ENCODE measurements at regions not wholly inside any gene's neighbourhood (a gene's known extent, or its start where the extent isn't known, plus 50 kb on each side); places are given as distances from the start of the nearest gene placed in this dataset.

GRCh38 chr4:137664046-137664387 is 131.7 kb upstream of the PCDH18 start:
- DNase-seq: no peak

DNA sequence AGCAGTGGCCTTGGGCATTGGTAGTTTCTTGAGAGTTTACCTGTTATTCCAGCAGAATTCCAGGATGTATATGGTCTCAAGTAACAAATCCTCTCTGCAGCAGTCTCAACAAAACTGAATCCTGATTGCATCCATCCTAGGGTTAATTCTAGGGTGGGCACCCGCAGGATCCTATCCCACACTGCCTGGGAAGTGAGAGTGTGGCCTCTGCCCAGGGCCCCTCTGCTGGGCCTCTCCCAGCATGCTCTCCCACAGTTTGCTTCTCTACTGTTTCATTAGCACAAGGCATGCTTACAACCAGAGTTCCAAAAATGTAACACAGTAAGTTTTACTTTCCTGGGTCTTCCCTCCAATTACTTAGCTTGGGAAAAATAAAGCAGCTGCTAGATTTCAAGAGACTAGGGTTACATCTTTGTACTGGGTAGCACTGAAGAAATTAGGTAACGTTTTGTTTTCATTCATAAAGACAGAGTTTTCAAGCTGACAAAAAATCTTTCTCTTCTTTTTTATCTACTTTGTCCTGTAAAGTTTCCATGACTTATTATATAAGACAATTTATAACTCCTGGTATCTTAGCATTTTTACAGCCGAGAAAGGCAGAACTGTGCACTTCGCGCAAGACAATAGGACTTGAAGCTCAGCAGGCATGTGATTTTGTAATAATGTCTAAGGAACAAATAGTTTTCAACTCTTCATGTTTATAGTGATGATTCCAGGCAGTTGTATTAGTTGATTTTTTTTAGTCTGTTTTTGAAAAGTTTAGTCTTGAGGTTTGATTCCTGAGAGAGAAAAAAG is 131.2 kb upstream of the PCDH18 start:
- DNase-seq: no peak

- no peak for DNase-seq
These were observed 129.4 kb upstream of the PCDH18 start for GRCh38 chr4:137661693-137662092.

DNA sequence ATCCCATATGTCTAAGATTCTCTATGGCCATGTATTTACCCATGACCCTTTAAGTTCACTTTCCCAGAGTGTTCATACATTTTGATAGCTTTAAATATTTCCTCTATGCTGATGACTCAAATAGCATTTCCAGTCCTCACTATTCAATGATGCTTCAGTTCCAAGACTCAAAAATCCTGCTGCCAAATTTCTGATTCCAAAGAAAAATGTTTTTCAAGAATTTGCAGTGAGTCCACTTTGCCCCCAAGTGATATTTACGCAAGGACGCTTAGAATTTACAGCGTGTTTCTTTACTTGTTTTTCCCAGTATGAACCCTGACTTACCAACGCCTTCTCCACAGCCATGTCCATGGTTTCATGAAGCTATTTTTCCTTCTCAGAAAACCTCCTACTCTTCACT is 127.9 kb upstream of the PCDH18 start:
- no peak for DNase-seq

DNA sequence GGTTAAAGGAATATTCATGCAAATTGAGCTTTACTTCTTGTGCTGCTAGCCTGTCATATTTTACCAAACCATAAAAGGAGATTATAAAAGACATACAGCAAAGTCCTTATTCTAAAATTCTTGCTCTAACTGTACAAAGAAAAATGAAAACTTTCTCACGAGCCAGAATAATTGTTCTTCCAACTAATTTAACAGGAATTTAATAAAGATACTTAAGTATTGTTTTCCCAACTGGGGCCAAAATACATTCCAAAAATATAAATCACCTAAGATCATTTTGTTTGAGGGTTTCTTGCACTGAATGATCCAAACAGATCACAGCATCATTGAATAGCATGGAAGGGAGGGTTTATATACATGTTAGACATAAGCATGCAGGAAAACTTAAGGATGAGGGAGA is 127.1 kb upstream of the PCDH18 start:
- DNase-seq: no peak

- DNase-seq: no peak
These were observed 124.4 kb upstream of the PCDH18 start for GRCh38 chr4:137656661-137657060.

GRCh38 chr4:137655302-137655701 is 123.0 kb upstream of the PCDH18 start:
- no peak for DNase-seq

GRCh38 chr4:137651128-137651527 is 118.8 kb upstream of the PCDH18 start:
- DNase-seq: no peak

DNA sequence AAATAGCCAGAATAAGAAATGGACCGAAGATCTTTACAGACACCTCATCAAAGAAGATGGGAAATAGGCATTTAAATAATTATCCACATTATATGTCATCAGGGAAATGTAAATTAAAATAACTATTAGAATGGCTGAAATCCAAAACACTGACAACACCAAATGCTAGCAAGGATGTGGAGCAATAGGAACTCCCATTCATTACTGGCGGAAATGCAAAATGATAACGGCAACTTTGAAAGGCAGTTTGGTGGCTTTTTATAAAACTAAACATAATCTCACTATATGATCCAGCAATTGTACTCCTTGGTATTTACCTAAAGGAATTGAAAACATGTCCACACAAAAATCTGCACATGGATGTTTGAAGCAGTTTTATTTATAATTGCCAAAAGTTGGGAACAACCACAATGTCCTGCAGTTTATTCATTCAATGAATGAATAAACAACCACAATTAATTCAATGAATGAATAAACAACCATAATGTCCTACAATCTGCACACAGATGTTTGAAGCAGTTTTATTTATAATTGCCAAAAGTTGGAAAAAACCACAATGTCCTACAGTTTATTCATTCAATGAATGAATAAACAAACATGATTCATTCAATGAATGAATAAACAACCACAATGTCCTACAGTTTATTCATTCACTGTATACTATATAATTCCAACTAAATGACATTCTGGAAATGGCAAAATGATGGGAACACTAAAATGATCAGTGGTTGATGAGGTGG is 117.6 kb upstream of the PCDH18 start:
- no peak for DNase-seq

GRCh38 chr4:137648531-137648930 is 116.2 kb upstream of the PCDH18 start:
- no peak for DNase-seq

- DNase-seq: no peak
These were observed 115.1 kb upstream of the PCDH18 start for GRCh38 chr4:137647375-137647774.

- no peak for DNase-seq
These were observed 111.9 kb upstream of the PCDH18 start for GRCh38 chr4:137644201-137644600.

- DNase-seq: no peak
These were observed 109.2 kb upstream of the PCDH18 start for GRCh38 chr4:137641544-137641943.

GRCh38 chr4:137640838-137641158 is 108.5 kb upstream of the PCDH18 start:
- no peak for DNase-seq

DNA sequence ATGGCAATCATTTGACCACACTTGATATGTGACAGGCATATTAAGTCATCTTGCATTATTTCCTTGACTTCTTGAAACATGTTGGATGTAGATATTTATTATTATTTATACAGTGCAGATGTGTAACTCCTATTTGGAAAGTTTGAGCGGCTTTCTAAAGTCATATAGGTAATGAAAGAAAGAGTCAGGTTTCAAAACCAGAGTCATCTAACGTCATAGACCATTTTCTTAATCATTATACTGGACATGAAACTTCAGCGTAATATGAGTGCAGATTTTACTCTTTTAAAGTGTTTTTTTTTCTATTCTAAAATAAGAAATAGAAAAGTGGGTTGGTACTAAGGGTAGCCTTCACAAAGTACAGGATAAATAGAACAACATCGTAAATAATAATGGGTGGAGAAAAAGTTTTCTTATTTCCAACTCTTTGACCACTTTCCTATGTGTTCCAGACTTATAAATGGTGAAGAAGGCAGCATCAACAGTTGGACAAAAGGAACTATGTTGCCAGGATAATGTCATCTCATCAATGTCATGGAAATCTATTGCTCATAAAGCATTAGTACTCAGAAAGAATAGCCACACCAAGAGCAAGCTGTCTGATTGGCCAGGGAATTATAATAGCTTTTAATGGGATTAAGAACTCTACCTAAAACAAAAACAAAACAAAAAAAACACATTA is 108.0 kb upstream of the PCDH18 start:
- no peak for DNase-seq

DNA sequence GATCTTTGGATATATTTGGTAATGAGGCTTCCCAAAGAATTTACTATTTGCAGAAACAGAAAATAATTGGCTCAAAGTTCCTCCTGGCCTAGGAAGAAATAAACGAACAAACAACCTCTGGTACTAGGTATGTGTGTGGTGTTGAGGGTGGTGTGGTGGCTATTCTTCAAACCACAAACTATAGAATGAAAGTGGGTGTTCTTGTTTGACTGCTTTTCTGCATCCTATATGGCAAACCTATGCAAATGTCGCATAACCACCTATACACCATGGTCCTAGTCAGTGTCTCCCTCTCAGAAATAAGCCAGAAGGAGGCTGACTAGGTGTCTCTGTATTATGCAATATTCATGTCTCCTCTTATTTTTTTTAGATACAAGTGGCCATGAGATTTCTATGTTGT is 106.6 kb upstream of the PCDH18 start:
- no peak for DNase-seq

DNA sequence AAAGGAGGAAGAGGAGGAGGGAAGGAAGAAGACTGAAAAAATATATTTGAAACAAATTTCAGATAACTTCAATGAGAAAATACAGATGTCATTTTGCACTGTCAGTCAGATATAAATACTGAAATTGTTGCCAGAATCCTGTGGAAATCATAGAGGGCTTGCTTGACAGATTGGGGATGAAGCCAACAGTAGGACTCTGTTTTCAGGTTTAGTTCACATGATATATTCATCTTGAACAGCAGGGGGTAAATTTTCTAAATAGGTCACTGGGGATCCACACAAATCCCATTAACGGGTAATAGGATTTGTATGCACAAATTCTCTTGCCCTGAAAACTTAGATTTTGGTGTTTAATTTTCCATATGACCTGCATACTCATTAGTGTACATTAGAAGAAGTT is 103.3 kb upstream of the PCDH18 start:
- DNase-seq: no peak

DNA sequence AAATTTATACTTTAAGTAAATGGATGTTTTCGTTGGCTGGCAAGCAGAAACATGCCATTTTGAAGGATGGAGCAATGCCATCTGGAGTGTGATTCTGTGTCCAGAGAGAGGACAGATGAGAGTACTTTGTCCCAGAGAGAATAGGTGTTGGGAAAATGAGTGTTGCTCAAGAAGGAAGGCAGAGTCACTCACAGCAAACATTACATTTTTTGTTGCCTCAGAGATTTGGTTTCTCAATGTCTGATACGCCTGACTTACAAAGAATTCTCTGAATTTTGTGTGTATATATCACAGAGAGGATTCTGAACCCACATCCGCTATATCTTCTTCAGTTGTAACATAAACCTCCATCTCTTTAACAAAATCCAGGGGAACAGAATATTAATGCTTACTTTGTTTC is 102.8 kb upstream of the PCDH18 start:
- DNase-seq: no peak

- DNase-seq: no peak
These were observed 100.5 kb upstream of the PCDH18 start for GRCh38 chr4:137632842-137633241.

DNA sequence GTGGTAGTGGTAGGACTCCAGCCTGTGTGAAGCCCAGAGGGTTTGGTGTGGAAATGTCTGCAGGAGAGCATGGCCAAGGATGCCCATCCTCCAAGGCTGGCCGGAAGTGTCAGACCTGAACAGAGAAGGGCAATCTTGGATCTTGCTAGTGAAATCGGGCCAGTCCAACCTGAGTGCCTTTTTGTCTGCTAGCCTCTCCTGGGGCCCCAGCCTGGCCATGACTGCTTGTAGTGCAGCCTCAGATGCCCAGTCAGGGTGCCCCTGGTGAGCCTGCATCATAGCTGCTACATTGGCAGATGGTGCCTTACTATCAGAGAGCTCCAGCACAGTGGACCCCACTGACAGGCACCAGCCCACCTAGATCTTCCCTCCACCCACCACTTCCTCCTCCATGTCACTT is 99.3 kb upstream of the PCDH18 start:
- no peak for DNase-seq

DNA sequence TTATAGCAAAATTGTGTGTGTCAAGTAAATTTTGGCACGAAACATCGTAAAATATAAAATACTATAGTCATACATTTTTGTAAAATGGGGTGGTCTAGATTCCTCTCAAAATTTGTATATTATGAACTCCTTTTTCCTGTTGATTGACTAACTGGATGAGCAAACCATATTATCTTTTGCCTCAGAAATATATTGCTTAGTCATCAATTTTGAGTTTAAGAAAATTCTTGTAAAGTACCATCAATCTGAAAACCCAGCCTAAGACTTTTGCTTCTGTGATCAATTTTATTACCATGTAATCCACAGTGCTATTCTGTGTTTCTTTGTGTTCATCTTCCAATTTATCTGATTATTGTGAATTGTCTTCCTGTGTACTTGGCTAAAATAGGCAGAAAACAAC is 98.0 kb upstream of the PCDH18 start:
- no peak for DNase-seq

DNA sequence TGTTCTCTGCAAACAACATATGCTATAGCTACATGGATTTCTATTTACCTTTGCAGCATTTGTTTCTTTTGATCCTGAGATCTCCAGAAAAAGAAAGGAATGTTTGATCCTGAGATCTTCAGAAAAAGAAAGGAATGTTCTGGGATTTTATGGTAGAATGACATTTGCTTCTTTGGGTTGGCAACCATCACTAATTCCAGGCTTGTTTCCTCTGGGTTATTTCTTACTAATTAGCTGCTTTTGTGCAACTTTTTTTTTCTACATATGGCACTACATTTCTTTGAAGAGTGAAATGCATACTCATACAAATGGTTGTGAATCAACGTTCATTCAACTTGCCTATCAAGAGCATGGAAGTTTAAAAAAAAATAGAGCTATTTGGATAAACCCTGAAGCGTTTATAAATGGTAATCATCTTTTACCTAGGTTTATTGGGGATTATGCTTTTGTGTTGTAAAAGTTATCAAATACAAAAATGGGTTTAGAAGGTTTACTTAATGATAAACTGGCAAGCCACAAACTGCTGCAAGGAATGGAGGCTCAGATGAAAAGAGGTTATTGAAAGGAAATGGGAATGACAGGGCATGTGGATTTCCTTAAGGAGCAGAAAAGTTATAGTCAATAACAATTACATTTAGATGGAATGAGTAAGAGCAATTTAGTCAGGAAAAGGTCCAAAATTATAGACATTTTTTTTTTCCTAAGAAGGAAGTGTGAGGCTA is 95.6 kb upstream of the PCDH18 start:
- DNase-seq: no peak
